HG03460 (cell line): ENCODE measurements at regions not wholly inside any gene's neighbourhood (a gene's known extent, or its start where the extent isn't known, plus 50 kb on each side); places are given as distances from the start of the nearest gene placed in this dataset.

Source experiments
- ATAC-seq: cut with Tn5 transposase; IDR thresholded peaks from one replicate; pipeline ENCODE4 v1.9.1; 2021; ENCODE audit not compliant: unreplicated experiment

GRCh38 chr20:21982559-21982958 is 277.1 kb downstream of the PAX1 start:
- no peak for ATAC-seq

- no peak for ATAC-seq
Measured at GRCh38 chr20:21981597-21982344, 276.3 kb downstream of the PAX1 start.

GRCh38 chr20:21981179-21981578 is 275.7 kb downstream of the PAX1 start:
- ATAC-seq, result no peak

- ATAC-seq, result no peak
Measured at GRCh38 chr20:21971436-21971835, 266.0 kb downstream of the PAX1 start.

GRCh38 chr20:21968486-21968885 is 263.0 kb downstream of the PAX1 start:
- no peak for ATAC-seq

GRCh38 chr20:21967481-21967880 is 262.0 kb downstream of the PAX1 start:
- ATAC-seq, result no peak

GRCh38 chr20:21956591-21956990 is 251.1 kb downstream of the PAX1 start:
- ATAC-seq, result no peak

- ATAC-seq, result no peak
Measured at GRCh38 chr20:21947406-21947805, 241.9 kb downstream of the PAX1 start.

- ATAC-seq, result no peak
Measured at GRCh38 chr20:21944227-21944626, 238.8 kb downstream of the PAX1 start.

- no peak for ATAC-seq
Measured at GRCh38 chr20:21941941-21942805, 236.7 kb downstream of the PAX1 start.

- no peak for ATAC-seq
Measured at GRCh38 chr20:21936720-21937380, 231.4 kb downstream of the PAX1 start.

GRCh38 chr20:21936261-21936660 is 230.8 kb downstream of the PAX1 start:
- no peak for ATAC-seq

- ATAC-seq, result no peak
Measured at GRCh38 chr20:21933526-21933925, 228.1 kb downstream of the PAX1 start.

- ATAC-seq, result no peak
Measured at GRCh38 chr20:21921251-21921650, 215.8 kb downstream of the PAX1 start.

GRCh38 chr20:21920211-21920610 is 214.7 kb downstream of the PAX1 start:
- no peak for ATAC-seq

GRCh38 chr20:21918398-21918797 is 212.9 kb downstream of the PAX1 start:
- no peak for ATAC-seq

- ATAC-seq, result no peak
Measured at GRCh38 chr20:21902391-21902790, 196.9 kb downstream of the PAX1 start.

GRCh38 chr20:21901470-21902275 is 196.2 kb downstream of the PAX1 start:
- ATAC-seq, result no peak

- ATAC-seq, result no peak
Measured at GRCh38 chr20:21900431-21900830, 195.0 kb downstream of the PAX1 start.

GRCh38 chr20:21874921-21875320 is 169.5 kb downstream of the PAX1 start:
- ATAC-seq, result no peak

- no peak for ATAC-seq
Measured at GRCh38 chr20:21874127-21874526, 168.7 kb downstream of the PAX1 start.
